LNCaP clone FGC (cell line): ENCODE measurements at regions not wholly inside any gene's neighbourhood (a gene's known extent, or its start where the extent isn't known, plus 50 kb on each side); places are given as distances from the start of the nearest gene placed in this dataset.

Experiments
- DNase-seq: peaks from one replicate; pipeline ENCODE4 v3.0.0-alpha.2; 2011; ENCODE audit warnings: low read depth
- H3K4me3 ChIP-seq: 2 replicates; pipeline ENCODE4 v1.5.1; 2011; ENCODE audit warnings: mild to moderate bottlenecking, low read depth, low read length, control low read depth
- TF ChIP-seq, protein P1 (sequence below): IDR thresholded peaks from 2 replicates; pipeline ENCODE4 v1.5.1; 2012; ENCODE audit warnings: mild to moderate bottlenecking; ENCODE audit not compliant: control insufficient read depth, insufficient read depth; ENCODE audit errors: extremely low read depth

DNA sequence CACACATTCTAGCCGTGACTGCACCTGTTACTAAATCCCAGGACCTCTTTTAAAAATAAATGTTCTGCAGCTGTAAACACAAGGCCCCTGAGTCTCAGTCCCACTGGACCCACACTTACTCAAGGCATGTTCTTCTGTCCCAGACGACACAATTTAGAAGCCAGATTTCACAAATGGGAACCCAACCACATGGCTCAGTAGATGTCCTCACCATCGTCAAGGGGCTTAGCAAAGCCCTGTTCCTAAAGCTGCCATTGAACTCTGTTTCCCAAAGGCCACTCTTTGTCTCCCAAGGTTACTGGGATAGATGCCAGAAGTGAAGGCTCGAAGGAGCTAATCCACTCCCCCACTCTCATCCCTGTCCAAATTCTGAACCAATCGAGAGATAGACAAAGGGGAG, 301.0 kb downstream of the GALR1 start:
- TF ChIP-seq, protein P1, sequence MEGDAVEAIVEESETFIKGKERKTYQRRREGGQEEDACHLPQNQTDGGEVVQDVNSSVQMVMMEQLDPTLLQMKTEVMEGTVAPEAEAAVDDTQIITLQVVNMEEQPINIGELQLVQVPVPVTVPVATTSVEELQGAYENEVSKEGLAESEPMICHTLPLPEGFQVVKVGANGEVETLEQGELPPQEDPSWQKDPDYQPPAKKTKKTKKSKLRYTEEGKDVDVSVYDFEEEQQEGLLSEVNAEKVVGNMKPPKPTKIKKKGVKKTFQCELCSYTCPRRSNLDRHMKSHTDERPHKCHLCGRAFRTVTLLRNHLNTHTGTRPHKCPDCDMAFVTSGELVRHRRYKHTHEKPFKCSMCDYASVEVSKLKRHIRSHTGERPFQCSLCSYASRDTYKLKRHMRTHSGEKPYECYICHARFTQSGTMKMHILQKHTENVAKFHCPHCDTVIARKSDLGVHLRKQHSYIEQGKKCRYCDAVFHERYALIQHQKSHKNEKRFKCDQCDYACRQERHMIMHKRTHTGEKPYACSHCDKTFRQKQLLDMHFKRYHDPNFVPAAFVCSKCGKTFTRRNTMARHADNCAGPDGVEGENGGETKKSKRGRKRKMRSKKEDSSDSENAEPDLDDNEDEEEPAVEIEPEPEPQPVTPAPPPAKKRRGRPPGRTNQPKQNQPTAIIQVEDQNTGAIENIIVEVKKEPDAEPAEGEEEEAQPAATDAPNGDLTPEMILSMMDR = no peak
- H3K4me3 ChIP-seq = no peak overlapping the region
- no peak for DNase-seq

DNA sequence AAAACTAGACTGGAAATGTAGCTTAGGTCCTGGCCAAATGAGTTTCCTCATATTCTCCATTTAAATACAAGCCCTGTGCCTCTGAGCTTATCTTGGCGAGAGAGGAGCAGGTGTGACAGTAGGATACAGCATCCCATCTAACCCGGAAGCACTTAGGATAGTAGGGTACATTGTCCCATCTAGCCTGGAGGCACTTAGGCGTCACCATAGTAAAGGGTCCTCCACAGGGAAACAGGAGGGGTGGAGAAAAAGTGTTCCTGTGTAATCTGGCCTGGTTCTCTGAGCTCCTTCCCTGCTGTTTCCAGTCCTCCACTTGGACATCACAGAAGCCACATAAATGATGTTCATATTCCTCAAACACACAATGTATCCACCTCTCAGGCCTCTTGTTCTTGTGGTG, 301.4 kb downstream of the GALR1 start:
- H3K4me3 ChIP-seq = no peak overlapping the region
- DNase-seq = no peak
- TF ChIP-seq, protein P1 = no peak

DNA sequence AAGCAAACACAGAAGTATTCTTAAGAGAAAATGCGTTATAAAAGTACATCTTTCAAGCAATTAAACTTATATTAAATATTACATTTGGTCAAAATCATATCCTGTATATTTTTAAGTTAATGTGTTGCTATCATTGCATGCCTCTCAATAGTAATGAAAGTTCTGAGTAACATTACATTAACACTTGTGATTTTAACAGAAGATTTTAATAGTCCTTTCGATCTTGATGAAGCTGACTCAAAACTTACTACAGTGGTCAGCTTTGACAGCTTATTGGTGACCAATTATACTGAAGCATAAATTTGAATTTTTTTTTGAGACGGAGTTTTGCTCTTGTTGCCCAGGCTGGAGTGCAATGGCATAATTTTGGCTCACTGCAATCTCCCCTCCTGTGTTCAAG, 303.3 kb downstream of the GALR1 start:
- no peak overlapping the region for H3K4me3 ChIP-seq
- TF ChIP-seq, protein P1 = no peak
- DNase-seq = no peak

DNA sequence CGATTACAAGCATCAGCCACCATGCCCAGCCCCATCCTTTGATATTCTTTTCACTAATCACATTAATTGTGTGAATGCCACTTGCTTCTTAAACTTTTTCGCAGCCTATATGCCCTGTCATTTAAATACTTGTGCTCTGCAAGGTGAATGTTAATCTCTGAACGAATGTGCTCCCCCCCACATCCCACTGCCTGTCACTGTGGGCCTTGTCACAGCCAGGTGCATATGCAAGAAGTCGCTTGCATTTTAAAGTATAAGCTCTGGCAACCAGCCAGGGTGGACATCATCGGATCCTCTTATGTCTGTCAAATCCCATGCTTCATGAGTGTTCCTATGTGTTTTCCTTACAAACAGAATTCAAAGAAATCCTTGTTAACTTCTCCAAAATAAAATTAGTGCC, 304.4 kb downstream of the GALR1 start:
- no peak for DNase-seq
- H3K4me3 ChIP-seq = no peak overlapping the region
- TF ChIP-seq, protein P1 = no peak

DNA sequence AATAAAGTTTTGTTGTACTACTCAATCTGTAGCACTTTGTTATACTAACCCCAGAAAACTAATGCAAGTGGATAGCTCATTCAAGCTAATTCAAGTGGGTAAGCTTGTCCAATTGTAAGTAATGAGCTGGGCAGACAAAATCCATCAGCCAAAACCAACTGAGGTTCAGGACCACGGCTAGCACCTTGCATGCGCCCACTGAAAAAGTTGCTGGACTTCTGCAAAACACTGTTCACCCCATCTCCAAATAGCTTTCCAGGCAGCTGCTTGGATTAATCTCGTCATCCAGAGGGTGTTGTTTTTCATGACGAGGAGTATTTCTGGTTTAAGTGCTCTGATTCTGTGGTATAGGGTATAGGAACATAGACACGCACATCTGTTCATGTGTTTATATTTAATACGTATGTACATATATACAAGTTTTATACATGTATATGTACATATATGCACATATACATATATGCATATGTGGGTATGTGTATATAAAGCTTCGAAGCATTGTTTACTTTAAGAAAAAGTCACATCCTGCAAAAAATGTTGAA, 307.5 kb downstream of the GALR1 start:
- TF ChIP-seq, protein P1 = no peak
- no peak for DNase-seq
- no peak overlapping the region for H3K4me3 ChIP-seq

DNA sequence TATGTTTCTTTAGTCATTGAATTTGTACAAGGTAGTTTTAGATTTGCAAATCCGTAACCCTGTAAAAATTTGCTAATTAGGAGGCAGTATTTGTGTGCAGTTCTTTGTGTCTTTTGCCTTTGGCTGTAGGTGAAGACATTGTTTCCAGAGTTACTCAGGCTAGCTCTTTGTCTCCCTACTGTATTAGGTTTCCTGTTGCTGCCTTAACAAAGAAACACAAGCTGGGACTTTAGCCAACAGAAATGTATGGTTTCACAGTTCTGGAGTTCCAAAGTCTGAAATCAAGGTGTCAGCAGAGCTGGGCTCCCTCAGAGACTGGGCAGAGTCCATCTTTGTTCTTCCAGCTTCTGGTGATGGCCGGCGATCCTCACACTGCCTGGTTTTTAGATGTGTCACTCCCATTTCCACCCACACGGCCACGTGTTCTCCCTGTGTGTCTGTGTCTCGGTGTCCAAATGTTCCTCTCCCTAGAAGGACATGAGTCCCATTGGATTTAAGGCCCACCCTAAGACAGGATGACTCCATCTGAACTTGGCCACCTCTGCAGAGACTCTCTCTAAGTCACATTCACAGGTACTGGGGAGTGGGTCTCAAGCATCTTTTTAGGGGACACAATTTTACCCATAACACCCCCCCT, 309.7 kb downstream of the GALR1 start:
- TF ChIP-seq, protein P1 = no peak
- no peak overlapping the region for H3K4me3 ChIP-seq
- DNase-seq = no peak
